Right ventricle myocardium inferior (tissue), 1 donor: ENCODE measurements at regions not wholly inside any gene's neighbourhood (a gene's known extent, or its start where the extent isn't known, plus 50 kb on each side); places are given as distances from the start of the nearest gene placed in this dataset.

Experiments
- ATAC-seq: fragments of 200-7000 bp; cut with Tn5 transposase; one replicate; pipeline ENCODE4 v1.9.1; 2020; ENCODE audit warnings: mild to moderate bottlenecking, moderate library complexity
- DNase-seq: peaks from one replicate; pipeline ENCODE4 v3.0.0; 2021; ENCODE audit errors: missing footprints
- intact Hi-C: fragments of 100-400 bp; cut with DNase I; formaldehyde crosslinking; loops from one replicate; pipeline ENCODE4 v1.11.0; 2022
- donor health status: DM: no; HTN: yes; CAD: no; lungs with severe emphysema.

- DNase-seq (no peak), ATAC-seq (no peak)
- intact Hi-C loops, result no loop called here
Observed at GRCh38 chr13:29954082-29955028, 103.9 kb upstream of the UBL3 start.

GRCh38 chr13:29953542-29953941 lies 103.1 kb upstream of the UBL3 start:
- ATAC-seq (no peak), DNase-seq (no peak)
- intact Hi-C loops, result no loop called here

DNA sequence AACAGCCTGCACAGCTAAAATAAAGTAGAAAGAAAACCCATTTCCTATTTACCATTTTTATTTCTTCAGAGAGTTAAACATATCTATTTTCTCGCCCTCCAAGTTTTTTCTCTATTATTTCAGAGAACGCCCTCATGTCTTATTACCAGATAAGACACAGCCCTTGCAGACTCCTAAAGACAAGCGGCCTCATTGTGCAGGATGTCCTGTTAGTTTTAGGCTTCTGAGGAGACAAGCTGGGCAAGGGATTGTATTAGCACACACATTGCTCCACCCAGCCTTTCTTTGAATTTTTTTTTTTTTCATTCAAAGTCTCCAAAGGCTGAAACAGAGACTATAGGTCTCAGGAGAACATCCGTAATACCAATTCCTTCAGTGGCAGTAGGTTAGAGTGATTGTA lies 101.8 kb upstream of the UBL3 start:
- DNase-seq, result no peak
- intact Hi-C loops, result no loop called here
- peak; percentile 48 for ATAC-seq

DNA sequence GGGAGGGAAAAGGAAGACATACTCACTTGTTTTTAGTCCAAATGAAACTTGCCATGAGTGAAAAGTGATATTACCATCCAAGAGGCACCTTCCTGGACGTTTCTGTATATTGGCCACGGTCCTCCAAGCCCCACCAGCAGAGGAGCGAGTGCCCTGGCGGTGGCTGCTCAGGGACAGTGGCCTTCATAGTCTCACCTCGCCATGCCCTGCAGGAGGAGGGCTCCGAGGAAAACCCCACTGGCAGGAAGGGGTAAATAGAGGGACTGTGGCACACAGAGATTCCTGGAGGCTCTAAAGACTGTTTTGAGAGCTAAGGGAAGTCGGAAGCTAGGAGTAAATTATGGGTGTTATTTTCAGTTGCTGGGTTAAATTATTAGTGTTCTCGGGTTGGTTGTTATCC lies 98.4 kb upstream of the UBL3 start:
- no peak for DNase-seq

GRCh38 chr13:29948244-29948643 lies 97.8 kb upstream of the UBL3 start:
- intact Hi-C loops, result no loop called here
- ATAC-seq, result no peak
- DNase-seq, result no peak

More for the DNA sequence above, 98.4 kb upstream of the UBL3 start:
- ATAC-seq, result no peak
- intact Hi-C loops, result no loop called here

GRCh38 chr13:29947839-29948238 lies 97.4 kb upstream of the UBL3 start:
- intact Hi-C loops, result no loop called here
- ATAC-seq (no peak), DNase-seq (no peak)

GRCh38 chr13:29946093-29946492 lies 95.7 kb upstream of the UBL3 start:
- no peak for ATAC-seq
- intact Hi-C loops, result no loop called here

GRCh38 chr13:29943686-29944085 lies 93.3 kb upstream of the UBL3 start:
- DNase-seq (no peak), ATAC-seq (no peak)
- intact Hi-C loops, result no loop called here

More at GRCh38 chr13:29946093-29946492, 95.7 kb upstream of the UBL3 start:
- DNase-seq, result no peak

GRCh38 chr13:29943273-29943672 lies 92.9 kb upstream of the UBL3 start:
- intact Hi-C loops, result no loop called here
- no peak for ATAC-seq
- no peak for DNase-seq

- intact Hi-C loops, result no loop called here
- DNase-seq (no peak), ATAC-seq (no peak)
Observed at GRCh38 chr13:29940715-29941114, 90.3 kb upstream of the UBL3 start.

GRCh38 chr13:29939158-29939557 lies 88.7 kb upstream of the UBL3 start:
- DNase-seq (no peak), ATAC-seq (no peak)
- intact Hi-C loops, result no loop called here

- DNase-seq (no peak), ATAC-seq (no peak)
- intact Hi-C loops, result no loop called here
Observed at GRCh38 chr13:29937841-29938240, 87.4 kb upstream of the UBL3 start.

- ATAC-seq, result no peak
- intact Hi-C loops, result no loop called here
- DNase-seq, result no peak
Observed at GRCh38 chr13:29937379-29937778, 87.0 kb upstream of the UBL3 start.

DNA sequence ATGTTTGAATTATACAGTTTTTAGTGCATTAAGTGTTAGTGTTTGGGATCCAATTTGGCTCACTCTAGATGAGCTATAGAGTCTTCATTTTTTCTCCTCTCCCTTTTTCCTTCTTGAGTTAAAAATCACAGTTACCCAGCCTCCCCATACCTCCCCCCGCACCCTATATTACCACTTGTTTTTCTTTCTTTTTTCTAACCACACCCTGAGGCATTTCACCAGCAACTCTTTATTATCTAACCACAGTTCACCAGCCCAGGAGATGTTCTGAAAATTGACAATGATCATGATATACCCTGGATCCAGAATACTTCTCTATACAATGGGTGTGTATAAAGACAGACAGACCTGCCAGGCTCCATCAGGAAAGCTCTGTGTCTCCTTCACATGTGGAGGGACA lies 86.5 kb upstream of the UBL3 start:
- intact Hi-C loops, result no loop called here
- ATAC-seq (no peak), DNase-seq (no peak)

DNA sequence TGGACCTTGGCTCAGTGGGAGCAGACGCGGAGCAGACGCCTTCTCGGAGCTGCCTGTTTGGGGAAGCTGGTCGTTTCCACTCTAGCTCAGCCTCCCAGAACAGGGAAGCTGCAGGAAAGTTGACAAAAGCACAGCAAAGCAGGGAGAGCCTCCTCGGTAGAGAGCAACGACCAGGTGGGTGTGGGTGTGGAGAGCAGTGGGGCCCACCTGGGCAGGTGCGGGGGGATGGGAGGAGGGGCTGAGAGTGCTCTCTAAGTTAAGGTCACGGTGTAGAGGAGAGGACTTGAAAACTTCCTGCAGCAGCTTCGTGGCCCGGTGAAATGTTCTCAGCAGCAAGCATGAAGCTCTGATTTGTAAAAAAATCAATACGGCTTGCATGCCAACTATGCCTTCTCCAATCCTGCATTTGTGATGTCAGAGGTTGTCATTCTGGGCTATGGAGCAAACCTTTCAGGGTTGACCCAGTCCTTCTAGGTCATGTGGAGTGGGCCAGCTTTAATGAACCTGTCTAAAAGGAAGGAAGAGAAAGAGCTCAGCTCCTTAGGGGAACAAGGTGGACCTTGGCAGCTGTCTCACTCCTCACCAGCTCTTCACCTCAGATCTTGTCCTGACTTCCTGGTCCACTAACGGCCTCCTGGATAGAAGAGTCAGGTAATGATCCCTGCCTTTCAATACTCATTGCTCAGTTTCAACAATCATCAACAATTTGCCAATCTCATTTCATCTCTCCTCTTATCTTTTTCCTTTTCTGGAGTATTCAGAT lies 85.8 kb upstream of the UBL3 start:
- intact Hi-C loops, result no loop called here
- DNase-seq (no peak), ATAC-seq (no peak)

DNA sequence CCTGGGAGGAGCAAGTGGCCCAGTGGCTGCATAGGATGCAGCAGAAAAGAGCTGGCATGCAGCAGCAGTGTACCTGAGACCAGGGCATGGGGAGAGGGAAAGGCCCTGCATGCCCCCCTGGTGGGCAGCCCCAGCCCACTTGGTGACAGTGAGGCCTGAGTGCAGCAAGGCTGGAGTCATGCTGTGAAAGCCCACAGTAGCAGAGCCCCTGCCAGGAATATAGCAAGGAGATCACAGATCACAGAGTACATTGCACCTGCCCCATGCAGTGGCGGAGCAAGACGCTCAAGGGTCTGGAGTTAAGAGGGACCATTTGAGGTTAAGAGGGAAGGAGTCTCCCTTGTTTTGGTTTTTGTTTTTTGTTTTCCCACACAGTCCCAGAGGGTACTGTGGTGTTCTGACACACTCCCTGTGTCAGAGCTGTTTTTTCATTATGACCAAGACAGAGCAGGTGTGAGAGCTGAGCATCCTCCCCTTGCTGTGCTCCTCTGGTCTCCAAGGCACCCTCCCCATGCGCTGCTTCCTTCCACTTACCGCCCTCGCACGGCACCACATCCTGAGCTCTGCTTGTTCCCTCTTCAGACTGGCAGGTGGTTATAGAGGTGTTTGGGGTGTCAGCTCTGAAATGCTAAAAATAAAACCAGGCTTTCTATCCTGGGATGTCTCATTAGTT lies 85.0 kb upstream of the UBL3 start:
- no peak for DNase-seq

GRCh38 chr13:29934531-29935308 lies 84.3 kb upstream of the UBL3 start:
- intact Hi-C loops, result no loop called here
- no peak for DNase-seq
- no peak for ATAC-seq

More for the DNA sequence above, 85.0 kb upstream of the UBL3 start:
- intact Hi-C loops, result no loop called here
- no peak for ATAC-seq

GRCh38 chr13:29933401-29933800 lies 83.0 kb upstream of the UBL3 start:
- DNase-seq (no peak), ATAC-seq (no peak)
- intact Hi-C loops, result no loop called here

- DNase-seq (no peak), ATAC-seq (no peak)
- intact Hi-C loops, result no loop called here
Observed at GRCh38 chr13:29931696-29932095, 81.3 kb upstream of the UBL3 start.
